ENCODE measurements at regions not wholly inside any gene's neighbourhood (a gene's known extent, or its start where the extent isn't known, plus 50 kb on each side); places are given as distances from the start of the nearest gene placed in this dataset.
"Not testable (repeated sequence)": the region's sequence is repeated elsewhere in the genome, so short reads cannot be mapped to it uniquely, and the experiment has no call there.

DNA sequence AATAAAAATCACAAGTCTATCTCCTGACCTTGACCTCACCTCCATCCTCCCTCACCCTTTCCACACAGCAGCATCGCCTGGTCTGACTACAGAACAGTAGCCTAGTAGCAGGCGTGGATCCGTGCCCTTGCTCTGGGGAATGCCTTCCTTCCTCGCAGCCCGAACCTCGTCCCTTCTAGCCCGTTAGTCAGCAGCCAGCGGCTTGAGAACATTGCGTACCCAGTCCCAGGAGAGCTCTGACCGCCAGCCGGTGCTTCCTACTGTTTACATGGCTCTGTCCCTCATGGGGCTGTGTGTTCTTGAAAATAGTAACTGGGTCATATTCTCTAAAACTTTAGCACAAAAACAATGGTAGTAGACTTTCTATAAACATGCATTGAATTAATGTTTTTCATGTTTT, 682.7 kb upstream of the IGFBP3 start:
- no peaks in the 10 kb centered on the region for H3K36me3 Mint-ChIP-seq

DNA sequence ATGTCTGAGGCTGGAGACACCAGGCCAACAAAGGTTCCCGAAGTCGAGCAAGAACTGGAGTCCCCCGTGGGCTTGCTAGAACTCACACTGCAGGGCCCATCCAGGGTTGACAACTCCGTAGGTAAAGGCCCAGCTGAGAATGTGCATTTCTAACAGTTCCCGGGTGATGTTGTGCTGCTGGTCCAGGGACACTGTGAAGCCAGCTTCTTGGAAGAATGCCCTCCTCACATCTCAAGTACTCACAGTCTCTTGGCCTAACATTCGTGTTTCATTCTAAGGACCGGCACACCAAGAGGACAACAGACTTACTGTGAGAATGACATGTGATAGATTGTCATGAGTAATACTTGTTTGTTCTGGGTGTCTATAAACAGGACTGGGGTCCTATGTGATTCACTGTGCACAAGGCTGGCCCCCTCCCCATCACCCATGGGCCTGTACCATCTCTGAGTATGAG, 682.3 kb upstream of the IGFBP3 start:
- no peaks in the 10 kb centered on the region for H3K4me1 Mint-ChIP-seq
- H3K4me3 Mint-ChIP-seq, result no peak overlapping the region
- H3K36me3 Mint-ChIP-seq, result no peaks in the 10 kb centered on the region
- no peak for DNase-seq
- H3K9me3 Mint-ChIP-seq, result no peaks in the 10 kb centered on the region
- H3K27me3 Mint-ChIP-seq, result no peaks in the 10 kb centered on the region
- H3K27ac Mint-ChIP-seq, result no peak overlapping the region

More for the DNA sequence above, 682.7 kb upstream of the IGFBP3 start:
- Mint-ChIP-seq H3K27ac (no peak overlapping the region), H3K4me3 (no peak overlapping the region), H3K9me3 (no peaks in the 10 kb centered on the region), H3K27me3 (no peaks in the 10 kb centered on the region), H3K4me1 (no peaks in the 10 kb centered on the region)
- DNase-seq, result no peak

DNA sequence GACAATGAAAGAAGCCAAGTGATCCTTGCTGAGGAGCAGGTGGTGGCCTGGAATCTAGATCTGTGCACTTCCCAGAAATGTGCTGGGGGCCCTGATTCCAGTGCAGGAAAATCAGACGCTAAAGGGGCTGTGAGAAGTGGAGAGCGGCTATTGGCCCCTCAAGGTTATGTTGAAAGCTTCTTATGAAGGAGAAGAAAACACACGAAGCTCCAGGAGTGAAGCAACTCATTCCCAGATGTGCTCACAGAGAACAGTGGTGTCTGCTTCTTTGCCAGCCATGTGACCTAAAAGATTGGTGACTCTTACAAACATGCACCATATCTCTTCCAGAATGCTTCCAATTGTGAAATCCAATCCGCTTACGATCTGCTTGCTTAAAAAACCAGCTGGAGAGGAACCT, 679.3 kb upstream of the IGFBP3 start:
- Mint-ChIP-seq H3K4me3 (no peak overlapping the region), H3K9me3 (no peaks in the 10 kb centered on the region), H3K27ac (no peak overlapping the region), H3K36me3 (no peaks in the 10 kb centered on the region), H3K27me3 (no peaks in the 10 kb centered on the region), H3K4me1 (no peaks in the 10 kb centered on the region)
- no peak for DNase-seq

DNA sequence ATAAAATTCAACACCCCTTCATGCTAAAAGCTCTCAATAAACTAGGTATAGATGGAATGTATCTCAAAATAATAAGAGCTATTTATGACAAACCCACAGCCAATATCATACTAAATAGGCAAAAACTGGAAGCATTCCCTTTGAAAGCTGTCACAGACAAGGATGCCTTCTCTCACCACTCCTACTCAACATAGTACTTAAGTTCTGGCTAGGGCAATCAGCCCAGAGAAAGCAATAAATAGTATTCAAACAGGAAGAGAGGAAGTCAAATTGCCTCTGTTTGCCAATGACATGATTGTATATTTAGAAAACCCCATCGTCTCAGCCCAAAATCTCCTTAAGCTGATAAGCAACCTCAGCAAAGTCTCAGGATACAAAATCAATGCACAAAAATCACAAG, 673.8 kb upstream of the IGFBP3 start:
- H3K4me3 Mint-ChIP-seq, H3K4me1 Mint-ChIP-seq, H3K27me3 Mint-ChIP-seq, H3K36me3 Mint-ChIP-seq, DNase-seq, H3K27ac Mint-ChIP-seq, H3K9me3 Mint-ChIP-seq: not testable (repeated sequence)

DNA sequence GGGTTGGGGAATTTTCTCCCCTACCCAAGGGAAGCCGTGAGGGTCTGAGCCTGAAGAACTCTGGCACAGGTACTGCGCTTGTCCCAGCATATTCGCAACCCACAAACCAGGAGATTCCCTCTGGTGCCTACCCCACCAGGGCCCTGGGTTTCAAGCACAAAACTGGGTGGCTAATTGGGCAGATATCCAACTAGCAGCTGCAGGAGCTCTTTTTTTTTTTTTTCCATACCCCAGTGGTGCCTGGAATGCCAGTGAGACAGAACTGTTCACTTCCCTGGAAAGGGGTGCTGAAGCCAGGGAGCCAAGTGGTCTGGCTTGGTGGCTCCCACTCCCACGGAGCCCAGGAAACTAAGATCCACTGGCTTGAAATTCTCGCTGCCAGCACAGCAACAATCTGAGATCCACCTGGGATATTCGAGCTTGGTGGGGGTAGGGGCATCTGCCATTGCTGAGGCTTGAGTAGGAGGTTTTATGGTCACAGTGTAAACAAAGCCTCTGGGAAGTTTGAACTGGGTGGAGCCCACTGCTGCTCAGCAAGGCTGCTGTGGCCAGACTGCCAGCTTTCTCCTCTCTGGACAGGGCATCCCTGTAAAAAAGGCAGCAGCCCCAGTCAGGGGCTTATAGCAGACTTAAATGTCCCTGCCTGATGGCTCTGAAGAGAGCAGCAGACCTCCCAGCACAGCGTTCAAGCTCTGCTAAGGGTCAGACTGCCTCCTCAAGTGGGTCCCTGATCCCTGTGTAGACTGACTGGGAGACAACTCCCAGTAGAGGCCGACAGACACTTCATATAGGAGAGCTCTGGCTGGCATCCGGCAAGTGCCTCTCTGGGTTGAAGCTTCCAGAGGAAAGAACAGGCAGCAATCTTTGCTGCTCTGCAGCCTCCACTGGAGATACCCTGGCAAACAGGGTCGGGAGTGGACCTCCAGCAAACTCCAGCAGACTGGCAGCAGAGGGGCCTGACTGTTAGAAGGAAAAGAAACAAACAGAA, 670.1 kb upstream of the IGFBP3 start:
- not testable (repeated sequence) for H3K27me3 Mint-ChIP-seq, H3K9me3 Mint-ChIP-seq, H3K36me3 Mint-ChIP-seq, H3K4me1 Mint-ChIP-seq, DNase-seq, H3K27ac Mint-ChIP-seq, H3K4me3 Mint-ChIP-seq

DNA sequence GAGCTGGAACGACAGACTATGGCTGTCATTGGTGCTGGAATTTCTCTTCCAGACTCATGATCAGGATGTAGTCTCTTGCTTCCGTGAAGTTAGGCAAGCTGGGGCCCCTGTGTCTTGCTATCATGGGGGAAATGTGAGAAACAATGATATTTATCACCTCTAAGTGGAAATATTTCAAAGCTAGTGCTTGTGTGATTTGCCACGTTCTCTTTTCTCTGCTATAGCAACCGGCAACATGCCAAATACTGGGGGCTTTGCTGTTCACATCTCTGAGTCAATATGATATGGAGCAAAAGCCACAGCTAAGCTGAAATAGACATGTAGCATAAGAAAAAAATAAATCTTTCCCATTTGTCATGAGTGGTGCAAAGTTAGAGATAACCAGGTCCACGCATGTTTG, 668.2 kb upstream of the IGFBP3 start:
- H3K4me1 Mint-ChIP-seq, result no peaks in the 10 kb centered on the region
- DNase-seq, result no peak
- no peak overlapping the region for H3K4me3 Mint-ChIP-seq
- peaks cover 11% of the 10 kb centered on the region for H3K9me3 Mint-ChIP-seq
- no peaks in the 10 kb centered on the region for H3K27me3 Mint-ChIP-seq
- H3K36me3 Mint-ChIP-seq, result no peaks in the 10 kb centered on the region
- no peak overlapping the region for H3K27ac Mint-ChIP-seq

DNA sequence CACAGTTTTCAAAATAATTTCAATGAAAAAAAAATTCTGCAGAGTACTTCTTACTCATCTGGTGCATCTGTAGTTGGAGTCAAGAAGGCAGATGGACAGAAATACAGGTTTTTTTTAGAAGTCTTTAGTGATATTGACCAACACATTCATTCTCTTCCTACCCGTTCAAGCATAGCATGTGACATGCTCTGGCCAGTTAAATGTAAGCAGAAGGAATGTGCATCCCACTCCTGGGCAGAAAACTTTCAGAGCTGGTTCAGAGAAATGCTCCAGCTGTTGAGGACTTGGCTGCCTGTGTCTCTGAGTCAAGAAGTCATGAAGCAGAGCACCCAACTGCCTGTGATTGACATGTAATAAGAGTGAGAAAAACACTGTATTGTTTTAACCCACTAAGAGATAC, 665.3 kb upstream of the IGFBP3 start:
- H3K27ac Mint-ChIP-seq, result no peak overlapping the region
- H3K9me3 Mint-ChIP-seq, result peaks cover 6% of the 10 kb centered on the region
- no peak overlapping the region for H3K4me3 Mint-ChIP-seq
- no peaks in the 10 kb centered on the region for H3K27me3 Mint-ChIP-seq
- no peak for DNase-seq
- H3K36me3 Mint-ChIP-seq, result no peaks in the 10 kb centered on the region
- H3K4me1 Mint-ChIP-seq, result no peaks in the 10 kb centered on the region

DNA sequence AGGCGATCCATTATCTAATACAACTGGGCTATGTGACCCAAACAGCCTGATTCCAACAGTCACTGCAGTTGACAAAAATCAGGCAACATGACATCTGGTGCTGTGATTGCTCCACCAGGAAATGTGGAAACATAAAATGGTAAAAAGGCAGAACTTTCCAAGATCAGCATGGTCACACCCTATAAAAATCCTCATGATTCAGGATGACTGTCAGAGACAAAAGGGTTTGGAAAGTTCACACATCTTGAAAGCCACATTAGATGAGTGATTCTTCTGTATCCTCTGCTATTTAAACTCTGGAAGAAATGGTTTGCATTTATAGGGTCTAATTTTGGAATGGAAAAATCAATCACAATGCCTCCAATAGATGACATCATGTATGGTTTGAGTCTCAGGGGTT, 662.6 kb upstream of the IGFBP3 start:
- Mint-ChIP-seq H3K9me3 (peaks cover 3% of the 10 kb centered on the region), H3K4me1 (no peaks in the 10 kb centered on the region), H3K27ac (no peak overlapping the region), H3K4me3 (no peak overlapping the region), H3K27me3 (no peaks in the 10 kb centered on the region), H3K36me3 (no peaks in the 10 kb centered on the region)
- DNase-seq, result no peak

DNA sequence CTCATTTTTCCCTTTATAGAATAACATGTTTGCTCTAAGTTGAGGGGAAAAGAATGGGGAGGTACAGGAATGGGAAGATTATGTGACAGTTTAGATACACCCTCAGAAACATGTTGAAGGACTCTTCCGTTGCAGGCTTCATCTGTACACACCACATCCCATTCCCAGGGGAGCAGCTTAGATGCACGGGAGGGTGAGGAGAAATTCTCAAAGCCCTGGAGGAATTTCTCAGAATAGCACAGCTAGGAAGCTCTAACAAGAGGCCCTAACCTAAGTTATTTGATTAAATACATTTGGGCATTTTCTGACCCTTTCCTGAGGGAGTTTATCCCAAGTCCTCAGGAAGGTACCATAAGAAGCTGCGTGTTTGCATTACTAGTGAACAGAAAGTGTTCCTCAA, 660.2 kb upstream of the IGFBP3 start:
- Mint-ChIP-seq H3K36me3 (no peaks in the 10 kb centered on the region), H3K27me3 (no peaks in the 10 kb centered on the region), H3K4me1 (no peaks in the 10 kb centered on the region), H3K4me3 (no peak overlapping the region), H3K9me3 (peaks cover 3% of the 10 kb centered on the region), H3K27ac (no peak overlapping the region)
- no peak for DNase-seq

DNA sequence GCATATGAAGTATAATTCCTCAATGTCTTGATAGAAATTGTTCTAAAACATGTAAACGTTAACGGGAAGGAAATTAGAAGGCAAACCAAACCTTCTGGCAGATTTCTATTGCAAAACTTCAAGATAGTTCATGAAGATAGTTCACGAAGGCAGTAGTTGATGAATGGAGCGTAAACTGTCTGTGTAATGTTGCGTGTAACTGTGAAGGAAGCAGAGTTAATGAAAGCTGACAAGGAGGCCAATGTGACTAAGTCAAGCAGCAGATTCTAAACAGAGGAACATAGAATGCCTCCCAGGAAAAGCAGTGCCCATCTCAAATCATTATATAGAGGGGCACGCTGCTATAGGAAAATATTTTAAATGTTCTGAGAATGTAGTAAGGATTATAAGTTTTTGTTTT, 659.7 kb upstream of the IGFBP3 start:
- no peak for DNase-seq
- Mint-ChIP-seq H3K4me3 (no peak overlapping the region), H3K4me1 (no peaks in the 10 kb centered on the region), H3K27ac (no peak overlapping the region), H3K27me3 (no peaks in the 10 kb centered on the region), H3K9me3 (peaks cover 3% of the 10 kb centered on the region), H3K36me3 (no peaks in the 10 kb centered on the region)

DNA sequence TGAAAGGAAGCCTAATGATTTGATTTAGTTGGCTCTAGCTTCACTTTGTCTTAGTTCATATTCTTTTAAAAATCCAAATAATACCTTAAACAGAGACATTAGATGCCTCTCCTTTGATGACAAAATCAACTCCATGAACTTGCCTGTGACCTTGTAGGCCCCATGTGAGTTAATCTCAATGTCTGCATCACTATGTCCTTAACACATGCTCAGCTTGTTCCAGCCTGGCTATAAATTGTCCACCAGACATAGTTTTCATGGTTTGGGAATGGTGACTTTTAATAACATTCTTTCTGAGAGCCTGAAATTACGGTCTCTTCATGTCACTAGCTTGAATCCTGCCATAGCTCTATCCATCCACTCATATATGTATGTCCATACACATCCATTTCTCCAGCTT, 656.3 kb upstream of the IGFBP3 start:
- DNase-seq, result no peak
- Mint-ChIP-seq H3K4me1 (no peaks in the 10 kb centered on the region), H3K9me3 (no peaks in the 10 kb centered on the region), H3K36me3 (no peaks in the 10 kb centered on the region), H3K27me3 (no peaks in the 10 kb centered on the region), H3K27ac (no peak overlapping the region), H3K4me3 (no peak overlapping the region)

DNA sequence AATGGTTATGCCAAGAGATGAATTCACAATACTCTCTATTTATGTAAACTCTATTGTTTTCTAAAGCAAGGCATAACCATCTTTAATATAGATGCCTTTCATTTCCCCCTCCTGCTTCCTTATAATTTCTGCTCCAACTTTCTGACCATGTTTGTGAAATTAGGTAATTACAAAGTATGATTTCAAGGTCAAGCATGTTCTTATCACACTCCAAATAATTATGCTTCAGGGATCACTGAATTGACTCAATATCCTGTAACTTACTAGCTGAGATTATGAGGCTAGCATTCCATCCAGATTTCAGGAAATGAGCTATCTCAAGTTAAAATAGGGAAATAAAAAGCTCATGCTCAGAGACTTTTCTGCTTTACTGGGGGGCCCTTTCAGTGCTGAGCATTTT, 655.9 kb upstream of the IGFBP3 start:
- no peaks in the 10 kb centered on the region for H3K9me3 Mint-ChIP-seq
- no peak for DNase-seq
- H3K4me1 Mint-ChIP-seq, result no peaks in the 10 kb centered on the region
- H3K27ac Mint-ChIP-seq, result no peak overlapping the region
- no peak overlapping the region for H3K4me3 Mint-ChIP-seq
- H3K36me3 Mint-ChIP-seq, result no peaks in the 10 kb centered on the region
- no peaks in the 10 kb centered on the region for H3K27me3 Mint-ChIP-seq

DNA sequence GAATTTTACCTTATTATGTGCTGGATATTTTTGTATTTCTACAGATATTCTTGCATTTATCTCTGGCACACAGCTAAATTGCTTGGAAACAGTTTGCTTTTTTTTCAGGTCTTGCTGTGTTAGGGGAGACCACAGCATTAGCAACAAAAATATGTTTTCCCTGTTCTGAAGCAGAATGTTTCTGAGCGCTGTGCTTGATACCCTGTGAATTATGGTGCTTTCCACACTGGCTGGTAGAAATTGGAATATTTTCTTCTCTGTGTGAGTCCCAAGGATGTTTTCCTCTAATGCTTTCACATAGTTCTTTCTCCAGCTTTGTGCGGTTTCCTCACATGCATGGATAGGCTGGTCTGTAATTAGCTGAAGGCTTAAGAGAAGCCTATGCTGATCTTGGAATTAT, 651.6 kb upstream of the IGFBP3 start:
- H3K36me3 Mint-ChIP-seq, result no peaks in the 10 kb centered on the region
- H3K4me1 Mint-ChIP-seq, result no peaks in the 10 kb centered on the region
- no peak overlapping the region for H3K27ac Mint-ChIP-seq
- no peaks in the 10 kb centered on the region for H3K27me3 Mint-ChIP-seq
- DNase-seq, result no peak
- H3K9me3 Mint-ChIP-seq, result no peaks in the 10 kb centered on the region
- H3K4me3 Mint-ChIP-seq, result no peak overlapping the region

DNA sequence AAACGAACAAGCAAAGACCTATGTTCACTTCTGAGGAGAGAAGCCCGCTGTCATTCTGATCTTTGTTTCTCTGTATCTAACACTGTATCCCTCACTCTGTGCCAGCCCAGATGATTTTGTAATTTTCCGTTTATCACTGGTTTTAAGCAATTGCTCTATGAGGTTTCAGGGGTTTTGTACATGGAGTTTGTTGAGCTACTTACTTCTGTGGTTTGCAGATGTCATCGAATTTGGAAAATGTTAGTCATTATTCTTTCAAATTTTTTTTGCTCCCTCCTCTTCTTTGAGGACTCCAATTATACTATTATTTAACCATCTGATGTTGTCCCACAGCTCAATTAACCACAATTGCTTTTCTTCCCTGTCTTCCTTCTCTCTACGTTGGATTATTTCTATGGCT, 650.9 kb upstream of the IGFBP3 start:
- H3K36me3 Mint-ChIP-seq, result no peaks in the 10 kb centered on the region
- no peak overlapping the region for H3K4me3 Mint-ChIP-seq
- H3K4me1 Mint-ChIP-seq, result no peaks in the 10 kb centered on the region
- no peaks in the 10 kb centered on the region for H3K9me3 Mint-ChIP-seq
- H3K27ac Mint-ChIP-seq, result no peak overlapping the region
- no peak for DNase-seq
- H3K27me3 Mint-ChIP-seq, result no peaks in the 10 kb centered on the region

DNA sequence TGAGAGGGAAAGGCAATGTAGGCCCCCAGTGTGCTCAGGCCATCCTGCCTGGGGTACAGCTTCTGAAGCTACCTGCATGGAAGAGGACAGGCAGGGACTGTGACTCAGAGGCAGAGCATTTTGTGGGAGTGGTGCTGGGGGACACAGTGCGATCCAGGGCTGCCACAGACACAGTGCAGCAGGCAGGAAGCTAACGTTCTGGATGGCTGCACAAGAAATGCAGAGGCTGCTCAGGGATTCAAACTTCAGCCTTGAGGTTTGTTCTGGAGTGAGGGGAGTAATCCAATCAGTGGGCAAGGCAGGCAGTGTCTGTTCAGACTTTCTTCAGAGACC, 648.0 kb upstream of the IGFBP3 start:
- Mint-ChIP-seq H3K4me1 (no peaks in the 10 kb centered on the region), H3K27me3 (no peaks in the 10 kb centered on the region), H3K9me3 (peaks cover 5% of the 10 kb centered on the region), H3K27ac (no peak overlapping the region), H3K4me3 (no peak overlapping the region), H3K36me3 (no peaks in the 10 kb centered on the region)
- no peak for DNase-seq

DNA sequence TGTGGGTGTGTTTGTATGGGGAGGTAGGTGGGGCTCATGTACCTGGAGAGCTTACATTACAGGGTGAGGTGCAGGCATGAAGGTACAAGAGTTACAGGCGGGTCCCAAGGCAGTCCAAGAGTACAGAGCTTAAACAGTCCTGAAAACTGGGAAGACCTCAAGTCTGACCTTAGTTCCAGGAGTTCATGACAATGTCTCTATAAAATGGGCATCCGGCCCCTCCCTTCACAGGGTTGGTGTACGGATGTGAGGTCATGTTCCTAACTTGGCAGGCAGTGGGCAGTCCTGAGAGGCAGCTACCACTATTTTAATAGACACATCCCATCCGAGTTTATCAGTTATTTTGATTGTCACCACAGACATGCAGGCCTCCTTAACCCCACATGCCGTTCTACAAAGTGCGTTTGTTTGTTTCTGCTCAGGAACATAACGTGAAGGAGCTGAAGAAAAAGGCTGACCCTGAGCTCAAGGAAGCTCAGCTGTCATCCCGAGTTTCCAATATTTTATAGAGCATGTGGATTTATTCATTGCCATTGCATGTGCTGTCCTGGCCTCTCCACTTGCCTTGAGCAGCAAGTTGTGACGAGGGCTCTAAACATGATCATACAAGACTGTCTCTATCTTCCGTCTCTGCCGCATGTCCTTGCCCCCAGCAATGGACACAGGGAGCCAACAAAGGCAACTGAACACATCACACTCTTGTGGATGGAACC, 647.5 kb upstream of the IGFBP3 start:
- peaks cover 7% of the 10 kb centered on the region for H3K9me3 Mint-ChIP-seq
- H3K27me3 Mint-ChIP-seq, result no peaks in the 10 kb centered on the region
- no peak overlapping the region for H3K4me3 Mint-ChIP-seq
- H3K36me3 Mint-ChIP-seq, result no peaks in the 10 kb centered on the region
- no peaks in the 10 kb centered on the region for H3K4me1 Mint-ChIP-seq
- DNase-seq, result no peak
- H3K27ac Mint-ChIP-seq, result no peak overlapping the region
